Endodermal cell (in vitro differentiated cells): ENCODE measurements at regions not wholly inside any gene's neighbourhood (a gene's known extent, or its start where the extent isn't known, plus 50 kb on each side); places are given as distances from the start of the nearest gene placed in this dataset.

Source experiments
- DNase-seq: peaks from one replicate; pipeline ENCODE4 v3.0.0-alpha.2; 2017
- H3K27ac ChIP-seq: 2 replicates; pipeline ENCODE4 v1.5.1; 2013; ENCODE audit warnings: mild to moderate bottlenecking, low read depth, low read length, moderate library complexity
- H3K27me3 ChIP-seq: 2 replicates; pipeline ENCODE4 v1.6.1; 2013; ENCODE audit warnings: mild to moderate bottlenecking, low read length, moderate library complexity; ENCODE audit not compliant: insufficient read depth, control insufficient read depth, poor library complexity, severe bottlenecking
- H3K36me3 ChIP-seq: 2 replicates; pipeline ENCODE4 v1.7.0; 2013; ENCODE audit warnings: mild to moderate bottlenecking, low read length, moderate library complexity; ENCODE audit not compliant: control insufficient read depth, insufficient read depth
- H3K4me1 ChIP-seq: one replicate; pipeline ENCODE4 v1.7.0; 2013; ENCODE audit warnings: low read length; ENCODE audit not compliant: control insufficient read depth, insufficient read depth
- H3K4me3 ChIP-seq: 2 replicates; pipeline ENCODE4 v1.5.1; 2013; ENCODE audit warnings: mild to moderate bottlenecking, low read length, moderate library complexity
- H3K9ac ChIP-seq: 2 replicates; pipeline ENCODE4 v1.6.1; 2013; ENCODE audit warnings: mild to moderate bottlenecking, low read length, moderate library complexity; ENCODE audit not compliant: poor library complexity, severe bottlenecking; ENCODE audit errors: extremely low read depth
- H3K9me3 ChIP-seq: 2 replicates; pipeline ENCODE4 v1.6.1; 2013; ENCODE audit warnings: mild to moderate bottlenecking, low read length, moderate library complexity; ENCODE audit not compliant: control insufficient read depth
- H3K27ac Mint-ChIP-seq: 2 replicates; pipeline ENCODE4 v1.8.0; 2020; ENCODE audit warnings: mixed read lengths
- H3K27me3 Mint-ChIP-seq: 2 replicates; pipeline ENCODE4 v1.8.0; 2021; ENCODE audit warnings: mild to moderate bottlenecking, mixed read lengths; ENCODE audit not compliant: insufficient read depth
- H3K36me3 Mint-ChIP-seq: 2 replicates; pipeline ENCODE4 v1.8.0; 2020; ENCODE audit warnings: low read depth, mixed read lengths
- H3K4me1 Mint-ChIP-seq: 2 replicates; pipeline ENCODE4 v1.8.0; 2020; ENCODE audit warnings: mixed read lengths
- H3K4me3 Mint-ChIP-seq: 2 replicates; pipeline ENCODE4 v1.8.0; 2020; ENCODE audit warnings: mild to moderate bottlenecking, moderate library complexity, mixed read lengths
- H3K9me3 Mint-ChIP-seq: 2 replicates; pipeline ENCODE4 v1.8.0; 2020; ENCODE audit warnings: mild to moderate bottlenecking, mixed read lengths
- CTCF ChIP-seq: fragments of 200-600 bp; sonication (generic); conservative IDR thresholded peaks from 2 replicates; pipeline ENCODE4 v1.5.0; 2021; ENCODE audit warnings: antibody characterized with exemption, mild to moderate bottlenecking
- WGBS, 2 experiments: methylation state at CpG; one replicate each; pipeline versions ENCODE4 v1.1.5 to v1.1.7; 2013; ENCODE audit warnings: missing lambda C conversion rate in 2 of 2, mixed read lengths in 1 of 2; ENCODE audit not compliant: insufficient coverage in 1 of 2, insufficient read length in 1 of 2; 5-methylcytosine and 5-hydroxymethylcytosine counted together

GRCh38 chrX:147377728-147378127 lies 534.0 kb upstream of the FMR1 start:
- Mint-ChIP-seq H3K4me1 (peaks cover 14% of the 10 kb centered on the region), H3K36me3 (peaks cover 2% of the 10 kb centered on the region), H3K27ac (no peak overlapping the region), H3K27me3 (no peaks in the 10 kb centered on the region), H3K9me3 (peaks cover 50% of the 10 kb centered on the region), H3K4me3 (no peak overlapping the region)
- H3K36me3 ChIP-seq = no peaks in the 10 kb centered on the region
- H3K9me3 ChIP-seq = no peaks in the 10 kb centered on the region
- H3K27ac ChIP-seq = no peak overlapping the region
- TF ChIP-seq CTCF = no peak
- H3K9ac ChIP-seq = no peak overlapping the region
- no peak for DNase-seq
- H3K27me3 ChIP-seq = no peaks in the 10 kb centered on the region
- WGBS, 2 experiments = 30% methylated on average over 1 of the region's 1 CpG; no CpG with 5 or more reads in 1 of the 2 experiments
- H3K4me3 ChIP-seq = no peak overlapping the region
- H3K4me1 ChIP-seq = no peaks in the 10 kb centered on the region

- TF ChIP-seq CTCF = no peak
- peak overlapping the region; percentile 44 for H3K27ac Mint-ChIP-seq
Observed at GRCh38 chrX:147376601-147377422, 534.9 kb upstream of the FMR1 start.

DNA sequence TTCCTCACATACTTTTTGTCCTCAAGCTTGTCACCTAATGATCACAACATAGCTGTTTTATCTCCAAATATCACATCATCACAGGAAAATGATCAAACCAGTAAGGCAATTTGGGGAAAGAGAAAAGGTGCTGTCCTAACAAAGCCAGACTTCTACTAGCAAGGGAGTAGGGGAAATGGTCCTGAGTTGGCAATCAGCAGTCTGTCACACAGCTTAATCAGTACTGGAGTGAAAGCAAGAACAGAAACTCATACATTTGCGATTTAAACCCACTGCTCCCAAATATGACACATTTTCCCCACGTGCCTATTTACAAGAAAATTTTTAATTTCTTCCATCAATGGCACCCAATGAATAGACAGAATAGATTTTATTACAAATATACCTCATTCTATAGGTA lies 546.8 kb upstream of the FMR1 start:
- no peaks in the 10 kb centered on the region for H3K27me3 ChIP-seq
- no peaks in the 10 kb centered on the region for H3K9me3 ChIP-seq
- H3K4me3 ChIP-seq = no peak overlapping the region
- Mint-ChIP-seq H3K9me3 (peaks cover 28% of the 10 kb centered on the region), H3K4me1 (peaks cover 3% of the 10 kb centered on the region), H3K27ac (no peak overlapping the region), H3K27me3 (no peaks in the 10 kb centered on the region), H3K4me3 (no peak overlapping the region), H3K36me3 (no peaks in the 10 kb centered on the region)
- no peak overlapping the region for H3K27ac ChIP-seq
- TF ChIP-seq CTCF = no peak
- DNase-seq = no peak
- H3K36me3 ChIP-seq = no peaks in the 10 kb centered on the region
- WGBS, 2 experiments = 92% methylated on average over 1 of the region's 2 CpGs; no CpG with 5 or more reads in 1 of the 2 experiments
- H3K4me1 ChIP-seq = no peaks in the 10 kb centered on the region
- H3K9ac ChIP-seq = no peak overlapping the region

More at GRCh38 chrX:147376601-147377422, 534.9 kb upstream of the FMR1 start:
- Mint-ChIP-seq H3K9me3 (peaks cover 53% of the 10 kb centered on the region), H3K4me3 (no peak overlapping the region), H3K27me3 (no peaks in the 10 kb centered on the region), H3K36me3 (peaks cover 2% of the 10 kb centered on the region), H3K4me1 (peaks cover 14% of the 10 kb centered on the region)
- DNase-seq = peak; percentile 65
- H3K27ac ChIP-seq = peak overlapping the region; percentile 24
- no peaks in the 10 kb centered on the region for H3K27me3 ChIP-seq
- 33 to 41% methylated on average over 1 to 9 of the region's 9 CpGs for WGBS, 2 experiments
- no peak overlapping the region for H3K9ac ChIP-seq
- H3K4me3 ChIP-seq = no peak overlapping the region
- no peaks in the 10 kb centered on the region for H3K36me3 ChIP-seq
- H3K4me1 ChIP-seq = no peaks in the 10 kb centered on the region
- H3K9me3 ChIP-seq = no peaks in the 10 kb centered on the region
